ENCODE measurements at regions not wholly inside any gene's neighbourhood (a gene's known extent, or its start where the extent isn't known, plus 50 kb on each side); places are given as distances from the start of the nearest gene placed in this dataset.

GRCh38 chr4:170270628-170271027, 180.9 kb upstream of the AADAT start:
- Histone ChIP-seq H3K36me3 (no peaks in the 10 kb centered on the region), H3K9me3 (peaks cover 0 to 8% of the 10 kb centered on the region in 2 donors), H3K27me3 (no peaks in the 10 kb centered on the region), H3K4me3 (no peak overlapping the region), H3K27ac (no peak overlapping the region), H3K4me1 (no peaks in the 10 kb centered on the region)
- intact Hi-C loops (cut with DNase I; ENCODE audit: low total_unique reads), result no loop called here
- DNase-seq (ENCODE audit: low spot score in 2 of 2), result no peak
- TF ChIP-seq POLR2AphosphoS5 (IDR thresholded peaks at IDR 0.05), result no peak
- TF ChIP-seq POLR2A (IDR thresholded peaks at IDR 0.05), result no peak
- TF ChIP-seq CTCF (IDR thresholded peaks at IDR 0.05), result no peak

GRCh38 chr4:170269950-170270349, 180.2 kb upstream of the AADAT start:
- Histone ChIP-seq H3K4me1 (no peaks in the 10 kb centered on the region), H3K27me3 (no peaks in the 10 kb centered on the region), H3K27ac (no peak overlapping the region), H3K36me3 (no peaks in the 10 kb centered on the region), H3K9me3 (peaks cover 0 to 8% of the 10 kb centered on the region in 2 donors), H3K4me3 (no peak overlapping the region)
- DNase-seq (ENCODE audit: low spot score in 2 of 2), result no peak
- intact Hi-C loops (cut with DNase I; ENCODE audit: low total_unique reads), result no loop called here
- TF ChIP-seq CTCF (IDR thresholded peaks at IDR 0.05) (no peak), POLR2A (IDR thresholded peaks at IDR 0.05) (no peak), POLR2AphosphoS5 (IDR thresholded peaks at IDR 0.05) (no peak)

GRCh38 chr4:170259631-170260153, 169.9 kb upstream of the AADAT start:
- Histone ChIP-seq H3K36me3 (no peaks in the 10 kb centered on the region), H3K4me1 (no peaks in the 10 kb centered on the region), H3K27ac (no peak overlapping the region), H3K9me3 (no peaks in the 10 kb centered on the region), H3K4me3 (no peak overlapping the region), H3K27me3 (no peaks in the 10 kb centered on the region)
- intact Hi-C loops (cut with DNase I; ENCODE audit: low total_unique reads), result no loop called here
- TF ChIP-seq CTCF (IDR thresholded peaks at IDR 0.05) (peak in 2 of 3 donors; percentile 75 to 94), POLR2AphosphoS5 (IDR thresholded peaks at IDR 0.05) (no peak), POLR2A (IDR thresholded peaks at IDR 0.05) (no peak)
- peak; percentile 72 to 75 for DNase-seq (ENCODE audit: low spot score in 2 of 2)

GRCh38 chr4:170256807-170257206, 167.1 kb upstream of the AADAT start:
- DNase-seq (ENCODE audit: low spot score in 2 of 2), result no peak
- TF ChIP-seq CTCF (IDR thresholded peaks at IDR 0.05), result no peak
- no peak for TF ChIP-seq POLR2A (IDR thresholded peaks at IDR 0.05)
- no peak for TF ChIP-seq POLR2AphosphoS5 (IDR thresholded peaks at IDR 0.05)
- Histone ChIP-seq H3K4me1 (no peaks in the 10 kb centered on the region), H3K27me3 (no peaks in the 10 kb centered on the region), H3K27ac (no peak overlapping the region), H3K9me3 (no peaks in the 10 kb centered on the region), H3K36me3 (no peaks in the 10 kb centered on the region), H3K4me3 (no peak overlapping the region)
- intact Hi-C loops (cut with DNase I; ENCODE audit: low total_unique reads), result no loop called here

- Histone ChIP-seq H3K4me3 (no peak overlapping the region), H3K4me1 (peaks cover 2 to 5% of the 10 kb centered on the region in 2 donors), H3K27me3 (no peaks in the 10 kb centered on the region), H3K36me3 (no peaks in the 10 kb centered on the region), H3K27ac (no peak overlapping the region), H3K9me3 (no peaks in the 10 kb centered on the region)
- intact Hi-C loops (cut with DNase I; ENCODE audit: low total_unique reads), result no loop called here
- TF ChIP-seq CTCF (IDR thresholded peaks at IDR 0.05), result no peak
- TF ChIP-seq POLR2AphosphoS5 (IDR thresholded peaks at IDR 0.05), result no peak
- TF ChIP-seq POLR2A (IDR thresholded peaks at IDR 0.05), result no peak
- no peak for DNase-seq (ENCODE audit: low spot score in 2 of 2)
Measured at GRCh38 chr4:170248576-170248975, 158.8 kb upstream of the AADAT start.

All from breast epithelium (tissue), 4 donors.